ENCODE measurements at regions not wholly inside any gene's neighbourhood (a gene's known extent, or its start where the extent isn't known, plus 50 kb on each side); places are given as distances from the start of the nearest gene placed in this dataset.

DNA sequence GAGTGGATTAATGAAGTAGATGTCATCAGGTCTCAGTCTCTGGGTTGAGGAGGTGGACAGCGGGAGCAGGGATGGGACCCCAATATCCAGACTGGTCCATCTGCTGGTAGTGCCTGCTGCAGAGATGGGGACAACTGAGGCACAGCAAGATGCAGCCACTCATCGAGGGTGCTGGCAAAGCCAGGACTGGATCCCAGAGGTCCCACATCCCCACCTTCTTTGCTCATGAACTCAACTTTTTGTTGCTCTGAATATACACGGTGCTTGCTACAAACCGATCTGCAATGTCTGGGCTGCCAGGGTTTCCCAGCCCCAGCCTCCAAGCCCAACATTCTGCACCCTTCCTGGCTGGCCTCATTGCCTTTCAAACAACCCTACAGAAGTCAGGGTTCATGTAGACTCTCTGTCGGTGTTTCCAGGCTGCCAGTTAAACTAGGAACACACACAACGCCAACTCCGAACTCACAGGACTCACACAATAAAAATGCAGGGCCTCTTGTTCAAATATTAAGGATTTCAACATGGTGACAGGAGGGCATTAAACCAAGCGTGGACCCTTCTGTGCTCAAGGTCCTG lies 168.2 kb downstream of the MN1 start:
- no peak for DNase-seq (ENCODE audit: low read depth, low spot score)
- Mint-ChIP-seq H3K36me3 (ENCODE audit: low read depth) (no peaks in the 10 kb centered on the region), H3K27ac (ENCODE audit: unreplicated experiment) (no peak overlapping the region), H3K4me3 (no peak overlapping the region), H3K27me3 (ENCODE audit: low read depth) (peaks cover 10% of the 10 kb centered on the region), H3K4me1 (peaks cover 35% of the 10 kb centered on the region), H3K9me3 (no peaks in the 10 kb centered on the region)
- no peak for TF ChIP-seq CTCF (conservative IDR thresholded peaks at IDR 0.05)

- DNase-seq (ENCODE audit: low read depth, low spot score), result no peak
- Mint-ChIP-seq H3K27ac (ENCODE audit: unreplicated experiment) (no peak overlapping the region), H3K4me3 (no peak overlapping the region), H3K9me3 (no peaks in the 10 kb centered on the region), H3K27me3 (ENCODE audit: low read depth) (peaks cover 10% of the 10 kb centered on the region), H3K4me1 (peaks cover 33% of the 10 kb centered on the region), H3K36me3 (ENCODE audit: low read depth) (no peaks in the 10 kb centered on the region)
- no peak for TF ChIP-seq CTCF (conservative IDR thresholded peaks at IDR 0.05)
Observed at GRCh38 chr22:27634043-27634740, 167.4 kb downstream of the MN1 start.

DNA sequence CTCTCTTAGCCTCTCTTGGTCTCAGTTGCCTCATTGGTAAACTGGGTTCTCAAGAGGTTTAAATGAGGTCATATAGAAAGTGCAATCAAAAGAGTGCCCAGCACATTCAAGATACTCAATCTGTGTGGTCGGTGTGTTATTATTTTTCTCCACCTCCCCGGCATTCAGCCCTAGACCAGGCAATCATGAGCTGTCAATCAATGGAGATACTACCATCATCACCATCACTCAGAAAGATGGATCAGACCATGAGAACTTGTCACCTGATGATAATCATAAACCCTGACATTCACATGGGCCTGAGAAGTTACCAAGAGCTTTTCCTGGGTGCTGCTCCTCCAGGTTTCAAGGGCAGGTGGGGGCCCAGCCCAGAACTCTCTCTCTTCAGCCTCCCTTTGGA lies 166.1 kb downstream of the MN1 start:
- Mint-ChIP-seq H3K36me3 (ENCODE audit: low read depth) (no peaks in the 10 kb centered on the region), H3K9me3 (no peaks in the 10 kb centered on the region), H3K4me1 (peaks cover 39% of the 10 kb centered on the region), H3K27me3 (ENCODE audit: low read depth) (peaks cover 10% of the 10 kb centered on the region), H3K4me3 (no peak overlapping the region), H3K27ac (ENCODE audit: unreplicated experiment) (no peak overlapping the region)
- no peak for DNase-seq (ENCODE audit: low read depth, low spot score)
- TF ChIP-seq CTCF (conservative IDR thresholded peaks at IDR 0.05), result no peak

- H3K27me3 Mint-ChIP-seq (ENCODE audit: low read depth), result peaks cover 10% of the 10 kb centered on the region
Observed at GRCh38 chr22:27635852-27636251, 165.7 kb downstream of the MN1 start.

GRCh38 chr22:27636716-27637508 lies 164.6 kb downstream of the MN1 start:
- Mint-ChIP-seq H3K27me3 (ENCODE audit: low read depth) (peaks cover 10% of the 10 kb centered on the region), H3K9me3 (no peaks in the 10 kb centered on the region), H3K4me1 (peaks cover 48% of the 10 kb centered on the region), H3K4me3 (no peak overlapping the region), H3K36me3 (ENCODE audit: low read depth) (no peaks in the 10 kb centered on the region), H3K27ac (ENCODE audit: unreplicated experiment) (no peak overlapping the region)
- no peak for DNase-seq (ENCODE audit: low read depth, low spot score)
- TF ChIP-seq CTCF (conservative IDR thresholded peaks at IDR 0.05), result no peak

More at GRCh38 chr22:27635852-27636251, 165.7 kb downstream of the MN1 start:
- no peak for TF ChIP-seq CTCF (conservative IDR thresholded peaks at IDR 0.05)
- Mint-ChIP-seq H3K4me3 (no peak overlapping the region), H3K9me3 (no peaks in the 10 kb centered on the region), H3K4me1 (peaks cover 43% of the 10 kb centered on the region), H3K36me3 (ENCODE audit: low read depth) (no peaks in the 10 kb centered on the region), H3K27ac (ENCODE audit: unreplicated experiment) (no peak overlapping the region)
- DNase-seq (ENCODE audit: low read depth, low spot score), result no peak
